OCI-LY7 (cell line): ENCODE measurements at regions not wholly inside any gene's neighbourhood (a gene's known extent, or its start where the extent isn't known, plus 50 kb on each side); places are given as distances from the start of the nearest gene placed in this dataset.

ENCODE experiments used
- CTCF ChIP-seq: fragments of 200-600 bp; sonication (generic); conservative IDR thresholded peaks from 2 replicates; pipeline ENCODE4 v1.5.1; 2014; ENCODE audit warnings: mild to moderate bottlenecking, antibody characterized with exemption, low read length, moderate library complexity, mixed read lengths
- EZH2phosphoT487 ChIP-seq: fragments of 200-600 bp; sonication (generic); IDR thresholded peaks from 2 replicates; pipeline ENCODE4 v1.6.1; 2018; ENCODE audit warnings: low read depth, borderline replicate concordance, mild to moderate bottlenecking, mixed run types, antibody characterized with exemption, low read length, moderate library complexity, mixed read lengths

- TF ChIP-seq CTCF (no peak), EZH2phosphoT487 (no peak)
Measured at GRCh38 chr6:165091121-165091785, 218.2 kb downstream of the C6orf118 start.
